Neuronal stem cell (in vitro differentiated cells): ENCODE measurements at regions not wholly inside any gene's neighbourhood (a gene's known extent, or its start where the extent isn't known, plus 50 kb on each side); places are given as distances from the start of the nearest gene placed in this dataset.

ENCODE experiments used
- DNase-seq: peaks from one replicate; pipeline ENCODE4 v3.0.0-alpha.2; 2013; ENCODE audit warnings: low spot score
- H2AFZ ChIP-seq: one replicate; pipeline ENCODE4 v1.6.1; 2013; ENCODE audit warnings: mild to moderate bottlenecking, low read length, inconsistent platforms
- H2AK5ac ChIP-seq: 2 replicates; pipeline ENCODE4 v1.6.1; 2013; ENCODE audit warnings: low read depth, mild to moderate bottlenecking, inconsistent platforms, low read length, moderate library complexity, mixed read lengths
- H2BK120ac ChIP-seq: 2 replicates; pipeline ENCODE4 v1.6.1; 2013; ENCODE audit warnings: low read depth, mild to moderate bottlenecking, inconsistent platforms, low read length, moderate library complexity, mixed read lengths
- H2BK12ac ChIP-seq: one replicate; pipeline ENCODE4 v1.6.1; 2013; ENCODE audit warnings: low read length, inconsistent platforms
- H2BK15ac ChIP-seq: 2 replicates; pipeline ENCODE4 v1.6.1; 2013; ENCODE audit warnings: mild to moderate bottlenecking, low read length, inconsistent platforms, mixed read lengths
- H2BK5ac ChIP-seq: one replicate; pipeline ENCODE4 v1.6.1; 2013; ENCODE audit warnings: inconsistent platforms, mild to moderate bottlenecking, low read length, moderate library complexity
- H3K14ac ChIP-seq: one replicate; pipeline ENCODE4 v1.6.1; 2013; ENCODE audit warnings: low read length, inconsistent platforms
- H3K18ac ChIP-seq: 2 replicates; pipeline ENCODE4 v1.6.1; 2013; ENCODE audit warnings: low read length, inconsistent platforms
- H3K23ac ChIP-seq: 2 replicates; pipeline ENCODE4 v1.6.1; 2013; ENCODE audit warnings: low read depth, mild to moderate bottlenecking, mixed read lengths, low read length, inconsistent platforms; ENCODE audit not compliant: poor library complexity
- H3K27ac ChIP-seq: replicated peaks from 3 replicates; pipeline ENCODE4 v1.5.1; 2013; ENCODE audit warnings: low read length, inconsistent platforms
- H3K27me3 ChIP-seq, 3 experiments: 2 replicates each; pipeline ENCODE4 v1.6.1; 2013; ENCODE audit warnings: low read length in 3 of 3, mild to moderate bottlenecking in 2 of 3, inconsistent platforms in 1 of 3, low read depth in 1 of 3, mixed read lengths in 1 of 3, moderate library complexity in 1 of 3; ENCODE audit not compliant: control insufficient read depth in 3 of 3, insufficient read depth in 3 of 3
- H3K36me3 ChIP-seq, 2 donors: replicated peaks in 1 of 2; 2 replicates each; pipeline ENCODE4 v1.6.1; 2013; ENCODE audit warnings: low read length in 2 of 2; ENCODE audit not compliant: control insufficient read depth in 2 of 2, insufficient read depth in 2 of 2
- H3K4ac ChIP-seq: 2 replicates; pipeline ENCODE4 v1.6.1; 2013; ENCODE audit warnings: inconsistent platforms, mild to moderate bottlenecking, low read length, moderate library complexity
- H3K4me1 ChIP-seq, 2 donors: 1 replicate in 1 of 2; 2 replicates in 1 of 2; pipeline ENCODE4 v1.6.1; 2013; ENCODE audit warnings: low read length in 2 of 2, low read depth in 1 of 2; ENCODE audit not compliant: control insufficient read depth in 2 of 2, insufficient read depth in 1 of 2
- H3K4me2 ChIP-seq: one replicate; pipeline ENCODE4 v1.6.1; 2013; ENCODE audit warnings: mild to moderate bottlenecking, low read length, inconsistent platforms; ENCODE audit not compliant: insufficient read depth, poor library complexity, severe bottlenecking
- H3K4me3 ChIP-seq, 2 donors: 2 replicates each; pipeline ENCODE4 v1.5.1; 2013; ENCODE audit warnings: low read length in 2 of 2, mild to moderate bottlenecking in 2 of 2, inconsistent platforms in 1 of 2, moderate library complexity in 1 of 2
- H3K79me1 ChIP-seq: one replicate; pipeline ENCODE4 v1.6.1; 2013; ENCODE audit warnings: low read depth, mild to moderate bottlenecking, inconsistent platforms, low read length, moderate library complexity
- H3K9ac ChIP-seq: one replicate; pipeline ENCODE4 v1.6.1; 2013; ENCODE audit warnings: mild to moderate bottlenecking, low read depth, low read length, inconsistent platforms; ENCODE audit not compliant: poor library complexity
- H3K9me3 ChIP-seq, 2 donors: replicated peaks in 1 of 2; 2 replicates each; pipeline versions ENCODE3 to v1.6.1; 2013; ENCODE audit warnings: low read length in 2 of 2, mild to moderate bottlenecking in 2 of 2, inconsistent platforms in 1 of 2, low read depth in 1 of 2, mixed read lengths in 1 of 2, moderate library complexity in 1 of 2; ENCODE audit not compliant: control insufficient read depth in 2 of 2, insufficient read depth in 1 of 2
- H4K8ac ChIP-seq: one replicate; pipeline ENCODE4 v1.6.1; 2013; ENCODE audit warnings: low read depth, mild to moderate bottlenecking, inconsistent platforms, low read length, moderate library complexity
- H4K91ac ChIP-seq: one replicate; pipeline ENCODE4 v1.6.1; 2013; ENCODE audit warnings: low read length, low read depth, mild to moderate bottlenecking, inconsistent platforms; ENCODE audit not compliant: poor library complexity
- WGBS, 2 donors: extraction: QIAGEN DNeasy Blood & Tissue Kit; methylation state at CpG; one replicate each; pipeline ENCODE4 v1.1.7; 2013; ENCODE audit warnings: missing lambda C conversion rate in 2 of 2, mixed read lengths in 1 of 2; ENCODE audit not compliant: insufficient read length in 2 of 2, insufficient replicate concordance in 1 of 2; ENCODE audit errors: extremely low coverage in 2 of 2; 5-methylcytosine and 5-hydroxymethylcytosine counted together

GRCh38 chrX:38937926-38938325, 136.7 kb downstream of the MID1IP1 start:
- Histone ChIP-seq H3K18ac (no peak overlapping the region), H2BK120ac (no peak overlapping the region)

GRCh38 chrX:38939067-38939466, 137.8 kb downstream of the MID1IP1 start:
- no peak overlapping the region for H3K23ac ChIP-seq
- no peak overlapping the region for H3K27ac ChIP-seq

More at GRCh38 chrX:38937926-38938325, 136.7 kb downstream of the MID1IP1 start:
- H3K4ac ChIP-seq: no peak overlapping the region
- no peak overlapping the region for H2AFZ ChIP-seq
- WGBS, 2 donors: no CpG with 5 or more reads among the region's 3 CpGs
- H2AK5ac ChIP-seq: no peak overlapping the region
- no peak overlapping the region for H2BK15ac ChIP-seq
- H2BK12ac ChIP-seq: no peak overlapping the region
- H4K91ac ChIP-seq: no peak overlapping the region
- no peaks in the 10 kb centered on the region for H3K36me3 ChIP-seq
- H3K14ac ChIP-seq: no peak overlapping the region
- H3K23ac ChIP-seq: no peak overlapping the region
- DNase-seq: no peak
- no peak overlapping the region for H2BK5ac ChIP-seq
- no peak overlapping the region for H3K4me3 ChIP-seq
- H3K4me2 ChIP-seq: no peak overlapping the region
- H3K9me3 ChIP-seq: no peaks in the 10 kb centered on the region
- H3K27ac ChIP-seq: no peak overlapping the region
- no peak overlapping the region for H3K9ac ChIP-seq
- H3K27me3 ChIP-seq: no peaks in the 10 kb centered on the region
- H4K8ac ChIP-seq: no peak overlapping the region
- H3K4me1 ChIP-seq: no peaks in the 10 kb centered on the region
- no peaks in the 10 kb centered on the region for H3K79me1 ChIP-seq

DNA sequence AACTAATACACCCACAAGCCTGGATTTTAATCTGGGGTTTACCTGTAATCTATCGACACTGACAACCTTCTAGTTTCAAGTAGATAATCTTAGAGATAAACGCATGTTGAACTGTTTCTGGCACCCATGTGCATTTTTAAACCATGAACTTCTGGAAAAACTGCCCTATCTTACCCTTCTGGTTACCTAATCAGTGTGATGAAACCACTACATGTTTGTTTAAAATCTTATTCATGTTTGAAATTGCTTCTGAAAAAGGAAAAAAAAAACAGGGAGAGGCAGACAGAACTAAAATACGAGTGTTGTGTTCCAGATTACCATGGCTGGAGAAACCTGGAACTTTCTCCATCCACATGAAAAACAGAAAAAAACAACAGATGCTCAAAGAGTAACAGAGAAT, 139.3 kb downstream of the MID1IP1 start:
- no peaks in the 10 kb centered on the region for H3K79me1 ChIP-seq
- H2BK120ac ChIP-seq: no peak overlapping the region

More at GRCh38 chrX:38939067-38939466, 137.8 kb downstream of the MID1IP1 start:
- H3K4ac ChIP-seq: no peak overlapping the region
- no peak overlapping the region for H4K8ac ChIP-seq
- H2BK120ac ChIP-seq: no peak overlapping the region
- H2BK5ac ChIP-seq: no peak overlapping the region
- H2AK5ac ChIP-seq: no peak overlapping the region
- no peaks in the 10 kb centered on the region for H3K36me3 ChIP-seq
- H3K27me3 ChIP-seq: no peaks in the 10 kb centered on the region
- no peaks in the 10 kb centered on the region for H3K9me3 ChIP-seq
- no CpG with 5 or more reads among the region's 1 CpG for WGBS, 2 donors
- no peak overlapping the region for H3K4me3 ChIP-seq
- H3K18ac ChIP-seq: no peak overlapping the region
- no peak overlapping the region for H3K4me2 ChIP-seq
- no peak overlapping the region for H3K14ac ChIP-seq
- H2BK12ac ChIP-seq: no peak overlapping the region
- H3K4me1 ChIP-seq: no peaks in the 10 kb centered on the region
- no peak overlapping the region for H2AFZ ChIP-seq
- no peaks in the 10 kb centered on the region for H3K79me1 ChIP-seq
- no peak for DNase-seq
- H3K9ac ChIP-seq: no peak overlapping the region
- H2BK15ac ChIP-seq: no peak overlapping the region
- H4K91ac ChIP-seq: no peak overlapping the region

GRCh38 chrX:38941675-38942074, 140.4 kb downstream of the MID1IP1 start:
- Histone ChIP-seq H3K4ac (no peak overlapping the region), H2AK5ac (no peak overlapping the region), H3K9ac (no peak overlapping the region), H2AFZ (no peak overlapping the region), H3K14ac (no peak overlapping the region), H3K18ac (no peak overlapping the region), H2BK15ac (no peak overlapping the region), H2BK12ac (no peak overlapping the region), H3K4me3 (no peak overlapping the region), H3K79me1 (no peaks in the 10 kb centered on the region), H4K8ac (no peak overlapping the region), H2BK5ac (no peak overlapping the region), H4K91ac (no peak overlapping the region), H3K36me3 (no peaks in the 10 kb centered on the region), H3K23ac (no peak overlapping the region), H3K9me3 (no peaks in the 10 kb centered on the region), H2BK120ac (no peak overlapping the region), H3K27me3 (no peaks in the 10 kb centered on the region), H3K4me1 (no peaks in the 10 kb centered on the region), H3K4me2 (no peak overlapping the region), H3K27ac (no peak overlapping the region)
- WGBS, 2 donors: no CpG with 5 or more reads among the region's 1 CpG
- no peak for DNase-seq

More for the DNA sequence above, 139.3 kb downstream of the MID1IP1 start:
- Histone ChIP-seq H3K27ac (no peak overlapping the region), H3K9ac (no peak overlapping the region), H3K36me3 (no peaks in the 10 kb centered on the region), H2BK5ac (no peak overlapping the region), H3K4ac (no peak overlapping the region), H3K4me2 (no peak overlapping the region), H3K14ac (no peak overlapping the region), H3K23ac (no peak overlapping the region), H2BK15ac (no peak overlapping the region), H3K18ac (no peak overlapping the region), H3K4me3 (no peak overlapping the region), H3K4me1 (no peaks in the 10 kb centered on the region), H3K27me3 (no peaks in the 10 kb centered on the region), H4K8ac (no peak overlapping the region), H2AK5ac (no peak overlapping the region), H3K9me3 (no peaks in the 10 kb centered on the region), H2AFZ (no peak overlapping the region), H4K91ac (no peak overlapping the region), H2BK12ac (no peak overlapping the region)
- no peak for DNase-seq
- no CpG with 5 or more reads among the region's 3 CpGs for WGBS, 2 donors
